ENCODE measurements at regions not wholly inside any gene's neighbourhood (a gene's known extent, or its start where the extent isn't known, plus 50 kb on each side); places are given as distances from the start of the nearest gene placed in this dataset.

DNA sequence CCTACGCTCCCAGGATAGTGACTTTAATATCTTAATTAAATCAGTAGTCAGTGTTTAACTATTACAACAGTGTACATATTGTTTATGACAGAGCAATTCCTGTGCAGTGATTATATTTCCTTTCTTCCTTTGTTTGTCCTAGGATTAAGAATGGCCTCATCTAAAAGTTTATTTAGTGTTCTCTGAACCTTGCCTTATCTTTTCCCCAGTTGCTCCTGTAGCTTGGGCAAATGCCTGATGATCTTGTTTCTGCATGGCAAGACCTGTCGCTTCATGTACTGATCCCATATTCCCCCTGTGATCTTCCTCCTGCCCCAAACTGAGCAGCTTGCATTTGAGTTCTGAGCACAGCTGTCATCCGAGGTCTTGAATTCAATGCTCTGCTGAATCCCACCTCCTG lies 69.1 kb upstream of the STUM start (continued):
- TF ChIP-seq AKNA (CRISPR knock-in tag; IDR thresholded peaks at IDR 0.05; ENCODE audit: borderline replicate concordance), result no peak
- no peak for TF ChIP-seq HOMEZ (CRISPR knock-in tag; IDR thresholded peaks at IDR 0.05; ENCODE audit: low read depth)
- no peak for TF ChIP-seq JUNB (CRISPR knock-in tag; IDR thresholded peaks at IDR 0.05; ENCODE audit: borderline replicate concordance)
- no peak for TF ChIP-seq ZMYM2 (CRISPR knock-in tag; IDR thresholded peaks at IDR 0.05)
- no peak for TF ChIP-seq HIVEP1 (CRISPR knock-in tag; IDR thresholded peaks at IDR 0.05)
- no peak for TF ChIP-seq ZNF382 (CRISPR knock-in tag; IDR thresholded peaks at IDR 0.05; ENCODE audit: borderline replicate concordance)
- TF ChIP-seq SP4 (CRISPR knock-in tag; IDR thresholded peaks at IDR 0.05), result no peak
- no peak for TF ChIP-seq RNF219 (CRISPR knock-in tag; IDR thresholded peaks at IDR 0.05)
- TF ChIP-seq FOXK1 (CRISPR knock-in tag; IDR thresholded peaks at IDR 0.05; ENCODE audit: borderline replicate concordance, low read depth), result 0 out of 2 replicates have a peak, but pooled peaks have one; percentile 17
- peak; percentile 87 for TF ChIP-seq ISL2 (CRISPR knock-in tag; IDR thresholded peaks at IDR 0.05)
- no peak for TF ChIP-seq TRIM24 (CRISPR knock-in tag; IDR thresholded peaks at IDR 0.05)
- TF ChIP-seq, protein P1, sequence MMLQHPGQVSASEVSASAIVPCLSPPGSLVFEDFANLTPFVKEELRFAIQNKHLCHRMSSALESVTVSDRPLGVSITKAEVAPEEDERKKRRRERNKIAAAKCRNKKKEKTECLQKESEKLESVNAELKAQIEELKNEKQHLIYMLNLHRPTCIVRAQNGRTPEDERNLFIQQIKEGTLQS (CRISPR knock-in tag; IDR thresholded peaks at IDR 0.05), result no peak
- TF ChIP-seq ZNF557 (CRISPR knock-in tag; IDR thresholded peaks at IDR 0.05), result no peak
- TF ChIP-seq, protein P2, sequence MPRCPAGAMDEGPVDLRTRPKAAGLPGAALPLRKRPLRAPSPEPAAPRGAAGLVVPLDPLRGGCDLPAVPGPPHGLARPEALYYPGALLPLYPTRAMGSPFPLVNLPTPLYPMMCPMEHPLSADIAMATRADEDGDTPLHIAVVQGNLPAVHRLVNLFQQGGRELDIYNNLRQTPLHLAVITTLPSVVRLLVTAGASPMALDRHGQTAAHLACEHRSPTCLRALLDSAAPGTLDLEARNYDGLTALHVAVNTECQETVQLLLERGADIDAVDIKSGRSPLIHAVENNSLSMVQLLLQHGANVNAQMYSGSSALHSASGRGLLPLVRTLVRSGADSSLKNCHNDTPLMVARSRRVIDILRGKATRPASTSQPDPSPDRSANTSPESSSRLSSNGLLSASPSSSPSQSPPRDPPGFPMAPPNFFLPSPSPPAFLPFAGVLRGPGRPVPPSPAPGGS (CRISPR knock-in tag; IDR thresholded peaks at IDR 0.05), result no peak
- no peak for TF ChIP-seq ZNF564 (CRISPR knock-in tag; IDR thresholded peaks at IDR 0.05)
- TF ChIP-seq NR2F6 (IDR thresholded peaks at IDR 0.05), result peak; percentile 82
- TF ChIP-seq NR2F6 (CRISPR knock-in tag; IDR thresholded peaks at IDR 0.05), result peak; percentile 41; the same call in 1 of the 2 replicates
- TF ChIP-seq, protein P3, sequence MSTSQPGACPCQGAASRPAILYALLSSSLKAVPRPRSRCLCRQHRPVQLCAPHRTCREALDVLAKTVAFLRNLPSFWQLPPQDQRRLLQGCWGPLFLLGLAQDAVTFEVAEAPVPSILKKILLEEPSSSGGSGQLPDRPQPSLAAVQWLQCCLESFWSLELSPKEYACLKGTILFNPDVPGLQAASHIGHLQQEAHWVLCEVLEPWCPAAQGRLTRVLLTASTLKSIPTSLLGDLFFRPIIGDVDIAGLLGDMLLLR (CRISPR knock-in tag; IDR thresholded peaks at IDR 0.05), result no peak
- TF ChIP-seq NKX3-1 (CRISPR knock-in tag; IDR thresholded peaks at IDR 0.05), result 0 out of 2 replicates have a peak, but pooled peaks have one; percentile 58
- TF ChIP-seq ZNF362 (CRISPR knock-in tag; IDR thresholded peaks at IDR 0.05; ENCODE audit: borderline replicate concordance), result no peak
